ENCODE measurements at regions not wholly inside any gene's neighbourhood (a gene's known extent, or its start where the extent isn't known, plus 50 kb on each side); places are given as distances from the start of the nearest gene placed in this dataset.

GRCh38 chr11:121839781-121840180 is 276.2 kb downstream of the BLID start:
- intact Hi-C loops (cut with DNase I) = no loop called here
- WGBS, 4 donors = 79 to 91% (median 86%) methylated on average over 1 of the region's 1 CpG
- TF ChIP-seq POLR2A (IDR thresholded peaks at IDR 0.05) = no peak
- TF ChIP-seq CTCF (IDR thresholded peaks at IDR 0.05) = no peak
- no peak overlapping the region for H3K27ac ChIP-seq
- H3K9me3 ChIP-seq (replicated peaks in 1 of 3) = peaks cover 0 to 7% (median 0%) of the 10 kb centered on the region in 3 donors
- DNase-seq = no peak
- no peaks in the 10 kb centered on the region for H3K27me3 ChIP-seq
- no peaks in the 10 kb centered on the region for H3K36me3 ChIP-seq (replicated peaks in 1 of 2)
- H3K4me1 ChIP-seq (replicated peaks in 1 of 2) = no peaks in the 10 kb centered on the region
- H3K4me3 ChIP-seq = no peak overlapping the region

- intact Hi-C loops (cut with DNase I) = no loop called here
- no peak overlapping the region for H3K27ac ChIP-seq
- 60 to 70% (median 65%) methylated on average over 1 of the region's 1 CpG for WGBS, 4 donors
- DNase-seq = no peak
- H3K4me1 ChIP-seq (replicated peaks in 1 of 2) = no peaks in the 10 kb centered on the region
- no peaks in the 10 kb centered on the region for H3K27me3 ChIP-seq
- H3K9me3 ChIP-seq (replicated peaks in 1 of 3) = peaks cover 0 to 7% (median 0%) of the 10 kb centered on the region in 3 donors
- TF ChIP-seq CTCF (IDR thresholded peaks at IDR 0.05) (no peak), POLR2A (IDR thresholded peaks at IDR 0.05) (no peak)
- no peak overlapping the region for H3K4me3 ChIP-seq
- no peaks in the 10 kb centered on the region for H3K36me3 ChIP-seq (replicated peaks in 1 of 2)
Measured at GRCh38 chr11:121838571-121838970, 277.4 kb downstream of the BLID start.

- Histone ChIP-seq H3K4me1 (replicated peaks in 1 of 2) (no peaks in the 10 kb centered on the region), H3K36me3 (replicated peaks in 1 of 2) (no peaks in the 10 kb centered on the region), H3K27ac (no peak overlapping the region), H3K27me3 (no peaks in the 10 kb centered on the region), H3K4me3 (no peak overlapping the region), H3K9me3 (replicated peaks in 1 of 3) (peaks cover 0 to 7% (median 0%) of the 10 kb centered on the region in 3 donors)
- intact Hi-C loops (cut with DNase I) = no loop called here
- TF ChIP-seq POLR2A (IDR thresholded peaks at IDR 0.05) = no peak
- no peak for TF ChIP-seq CTCF (IDR thresholded peaks at IDR 0.05)
- no peak for DNase-seq
Measured at GRCh38 chr11:121833970-121834369, 282.0 kb downstream of the BLID start.

DNA sequence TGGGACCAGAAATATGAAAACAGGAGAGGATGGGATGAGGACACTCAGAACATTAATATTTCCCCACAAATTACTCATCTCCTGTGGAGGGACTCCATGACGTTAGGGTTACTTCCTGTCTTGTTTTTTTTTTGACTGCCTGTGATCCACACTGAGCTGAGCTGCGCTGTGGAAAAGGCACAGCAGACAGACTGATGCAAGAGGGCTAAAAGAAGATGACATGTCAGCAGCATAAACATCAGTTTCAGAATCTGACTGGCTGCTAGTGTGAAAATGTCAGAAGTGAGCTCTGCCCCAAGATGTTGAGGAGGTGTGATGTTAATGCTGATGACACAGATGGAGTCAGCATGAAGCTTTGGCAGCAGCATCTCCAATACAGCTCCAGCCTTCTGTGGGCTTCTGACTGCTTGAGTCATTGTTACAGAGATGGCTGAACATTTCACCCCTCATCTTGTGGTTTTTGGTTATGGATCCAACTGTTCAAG is 286.8 kb downstream of the BLID start:
- 17 to 38% (median 32%) methylated on average over 2 of the region's 2 CpGs for WGBS, 4 donors
- intact Hi-C loops (cut with DNase I) = no loop called here
- H3K9me3 ChIP-seq (replicated peaks in 1 of 3) = no peaks in the 10 kb centered on the region
- H3K4me1 ChIP-seq (replicated peaks in 1 of 2) = no peaks in the 10 kb centered on the region
- H3K4me3 ChIP-seq = no peak overlapping the region
- no peaks in the 10 kb centered on the region for H3K36me3 ChIP-seq (replicated peaks in 1 of 2)
- TF ChIP-seq CTCF (IDR thresholded peaks at IDR 0.05) = no peak
- no peak for TF ChIP-seq POLR2A (IDR thresholded peaks at IDR 0.05)
- peak in 6 of 7 donors; percentile 13 to 54 (median 25) for DNase-seq
- no peaks in the 10 kb centered on the region for H3K27me3 ChIP-seq
- H3K27ac ChIP-seq = peak overlapping the region in 1 of 5 donors; percentile 56

Measured in adrenal gland (tissue), 9 donors.